HG03095 (cell line): ENCODE measurements at regions not wholly inside any gene's neighbourhood (a gene's known extent, or its start where the extent isn't known, plus 50 kb on each side); places are given as distances from the start of the nearest gene placed in this dataset.
"Not testable (repeated sequence)": the region's sequence is repeated elsewhere in the genome, so short reads cannot be mapped to it uniquely, and the experiment has no call there.

Experiments
- ATAC-seq: cut with Tn5 transposase; IDR thresholded peaks from one replicate; pipeline ENCODE4 v1.9.1; 2021; ENCODE audit warnings: moderate library complexity; ENCODE audit not compliant: unreplicated experiment

DNA sequence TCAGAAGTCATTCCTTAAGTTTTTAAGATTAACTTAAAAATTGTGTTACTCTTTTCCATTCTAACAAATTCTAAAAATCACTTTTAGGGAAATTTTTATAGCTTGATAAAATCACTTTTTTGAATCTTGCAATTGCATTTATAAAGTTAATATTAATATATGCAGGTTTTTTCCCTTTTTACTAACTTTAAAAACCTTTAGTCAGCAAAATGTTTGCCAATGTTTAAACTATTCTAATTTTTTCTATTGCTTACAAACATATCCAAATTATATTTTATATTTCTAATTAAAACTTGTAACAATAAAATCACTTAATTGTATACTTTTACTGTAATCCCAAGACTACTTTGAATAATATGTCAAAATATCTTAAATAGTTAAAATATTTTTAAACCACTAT lies 839.4 kb downstream of the TBL1XR1 start:
- ATAC-seq, result no peak

DNA sequence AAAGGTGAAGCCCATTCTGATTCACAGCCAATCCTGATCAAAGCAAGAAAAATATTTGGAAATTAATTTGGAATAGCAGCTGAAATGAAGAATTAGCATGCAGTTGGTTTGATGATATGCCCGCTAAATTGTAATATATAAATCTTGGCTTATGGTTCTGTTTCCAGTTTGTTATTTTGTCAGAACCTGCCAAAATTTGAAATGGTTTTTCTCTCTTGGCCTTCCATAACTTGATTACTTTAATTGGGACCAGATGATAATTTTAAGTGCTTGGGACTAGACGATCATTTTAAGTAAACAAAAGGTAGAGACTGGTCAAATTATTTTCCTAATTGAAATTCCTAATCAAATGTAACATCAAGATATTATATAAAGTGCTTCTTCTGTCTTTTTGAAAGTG lies 842.4 kb downstream of the TBL1XR1 start:
- ATAC-seq, result no peak

DNA sequence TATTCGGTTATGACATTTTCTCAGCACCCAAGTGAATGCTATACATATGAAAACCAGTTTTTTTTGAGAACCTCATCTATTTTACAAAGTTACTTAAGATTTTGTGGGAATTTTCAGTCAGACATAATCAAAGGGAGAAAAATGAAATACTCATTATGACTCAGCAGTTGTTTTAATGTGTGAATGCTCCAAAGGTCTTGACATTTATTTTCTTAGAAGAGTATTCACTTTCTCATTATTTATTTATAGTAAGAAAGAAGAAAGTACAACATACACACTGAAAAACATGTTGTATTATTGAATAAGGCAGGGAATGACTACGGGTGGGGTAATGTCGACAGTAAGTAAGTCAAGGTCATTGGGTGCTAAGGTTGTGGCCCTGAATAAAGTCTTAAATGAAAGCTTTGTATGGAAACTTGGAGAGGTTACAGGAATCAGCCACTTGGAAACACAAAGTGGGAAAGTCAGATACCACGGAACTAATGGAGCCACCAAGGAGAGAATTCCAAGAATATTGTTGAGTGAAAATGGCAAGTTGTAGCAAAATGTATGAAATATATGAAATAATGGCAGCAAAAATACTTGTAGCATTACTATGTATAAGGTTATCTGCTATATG lies 844.5 kb downstream of the TBL1XR1 start:
- ATAC-seq, result no peak

DNA sequence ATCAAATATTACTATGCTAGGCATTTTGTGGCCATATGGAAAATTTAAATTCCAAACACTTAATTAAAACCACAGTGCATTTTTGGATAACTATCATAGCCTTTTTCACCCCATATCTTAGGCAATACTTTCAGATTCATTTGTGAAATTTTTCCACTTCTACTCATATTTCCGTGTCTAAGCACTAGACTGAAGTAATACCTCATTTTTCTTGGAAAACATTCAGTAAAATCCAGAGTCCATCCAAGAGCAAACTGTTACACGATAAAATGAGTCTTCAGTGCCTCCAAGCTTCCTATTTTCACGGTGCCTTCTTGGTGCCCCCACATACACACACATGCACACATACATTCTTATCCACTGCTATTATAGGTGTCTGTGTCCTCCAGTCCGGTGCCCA lies 845.9 kb downstream of the TBL1XR1 start:
- no peak for ATAC-seq

DNA sequence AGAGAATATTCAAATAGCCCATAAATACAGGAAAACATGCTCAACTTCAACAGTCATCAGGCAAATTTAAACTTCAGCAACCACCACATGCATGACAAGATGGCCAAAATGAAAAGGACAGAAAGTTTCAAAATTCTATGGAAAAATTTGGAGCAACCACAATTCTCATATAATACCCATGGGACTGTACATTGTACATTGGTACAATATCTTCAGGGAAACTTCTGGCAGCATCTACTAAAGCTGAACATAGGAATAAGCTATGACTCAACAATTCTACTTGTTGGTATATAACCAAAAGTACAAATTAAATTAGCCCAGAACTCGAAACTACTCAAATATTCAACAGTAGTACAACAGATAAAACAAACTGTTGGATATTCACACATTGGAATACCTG lies 847.6 kb downstream of the TBL1XR1 start:
- ATAC-seq, result no peak

DNA sequence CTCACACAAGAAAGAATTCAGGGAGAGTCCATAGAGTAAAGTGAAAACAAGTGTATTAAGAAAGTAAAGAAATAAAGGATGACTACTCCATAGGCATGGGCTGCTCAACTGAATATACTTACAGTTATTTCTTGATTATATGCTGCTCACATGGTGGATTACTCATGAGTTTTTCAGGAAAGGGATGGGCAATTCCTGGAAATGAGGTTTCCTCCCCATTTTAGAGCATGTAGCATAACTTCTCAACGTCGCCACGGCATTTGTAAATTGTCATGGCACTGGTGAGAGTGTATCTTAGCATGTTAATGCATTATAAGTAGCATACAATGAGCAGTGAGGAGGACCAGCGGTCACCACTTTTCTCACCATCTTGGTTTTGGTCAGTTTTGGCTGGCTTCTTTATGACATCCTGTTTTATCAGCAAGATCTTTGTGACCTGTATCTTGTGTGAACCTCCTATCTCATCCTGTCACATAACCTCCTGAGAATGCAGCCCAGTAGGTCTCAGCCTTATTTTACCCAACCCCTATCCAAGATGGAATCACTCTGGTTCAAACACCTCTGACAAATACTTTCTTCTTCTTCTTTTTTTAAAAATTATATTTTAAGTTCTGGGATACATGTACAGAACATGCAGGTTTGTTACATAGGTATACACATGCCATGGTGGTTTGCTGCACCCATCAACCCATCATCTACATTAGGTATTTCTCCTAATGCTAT lies 849.7 kb downstream of the TBL1XR1 start:
- no peak for ATAC-seq

DNA sequence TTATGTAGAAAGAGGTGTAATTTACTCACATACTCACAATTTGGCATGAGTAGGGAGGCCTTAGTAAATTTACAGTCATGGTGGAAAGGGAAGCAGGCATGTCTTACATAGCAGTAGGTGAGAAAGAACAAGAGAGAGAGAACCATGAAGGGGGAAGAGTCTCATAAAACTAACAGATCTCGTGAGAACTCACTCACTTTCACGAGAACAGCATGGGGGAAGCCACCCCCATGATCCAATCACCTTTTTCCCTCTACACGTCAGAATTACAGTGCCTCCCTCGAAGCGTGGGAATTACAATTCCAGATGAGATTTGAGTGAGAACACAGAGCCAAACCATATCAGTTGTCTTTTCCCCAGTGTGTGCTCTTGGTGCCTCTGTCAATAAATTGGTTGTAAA lies 855.3 kb downstream of the TBL1XR1 start:
- ATAC-seq, result no peak

DNA sequence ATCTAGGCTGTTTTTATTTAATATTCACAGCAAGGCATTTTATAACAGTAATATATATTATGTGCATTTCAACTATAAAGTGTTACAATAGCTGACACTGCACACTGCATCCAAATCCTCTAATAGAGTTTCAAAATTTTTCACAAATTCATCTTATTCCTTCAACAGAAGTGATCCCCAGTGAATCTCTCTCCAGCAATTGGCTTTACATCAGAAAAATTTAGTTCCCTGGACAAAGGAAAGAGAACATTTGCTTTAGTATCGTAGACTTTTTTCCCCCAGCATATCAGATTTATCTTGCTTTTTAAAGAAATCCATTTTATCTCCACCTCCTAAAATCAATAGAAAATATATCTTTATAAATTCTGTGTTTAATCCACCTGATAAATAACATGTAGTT lies 868.6 kb downstream of the TBL1XR1 start:
- ATAC-seq, result no peak

DNA sequence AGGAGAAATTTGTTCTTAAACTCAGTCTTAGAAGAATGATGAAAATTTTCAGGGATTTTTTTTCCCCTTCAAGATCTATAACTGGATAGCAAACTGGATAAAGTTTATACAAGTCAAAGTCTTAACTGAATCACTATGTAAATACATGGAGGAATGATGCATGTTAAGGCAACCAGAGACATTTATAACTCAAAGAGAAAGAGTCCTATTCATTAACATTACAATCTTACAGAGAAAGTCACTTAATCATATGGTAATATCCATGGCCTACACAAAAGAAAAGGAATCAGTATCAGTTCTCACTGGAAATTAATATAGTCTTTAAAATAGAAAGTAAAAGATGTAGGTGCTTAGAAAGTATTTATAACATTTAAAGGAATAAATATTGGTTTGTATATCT lies 869.1 kb downstream of the TBL1XR1 start:
- no peak for ATAC-seq

DNA sequence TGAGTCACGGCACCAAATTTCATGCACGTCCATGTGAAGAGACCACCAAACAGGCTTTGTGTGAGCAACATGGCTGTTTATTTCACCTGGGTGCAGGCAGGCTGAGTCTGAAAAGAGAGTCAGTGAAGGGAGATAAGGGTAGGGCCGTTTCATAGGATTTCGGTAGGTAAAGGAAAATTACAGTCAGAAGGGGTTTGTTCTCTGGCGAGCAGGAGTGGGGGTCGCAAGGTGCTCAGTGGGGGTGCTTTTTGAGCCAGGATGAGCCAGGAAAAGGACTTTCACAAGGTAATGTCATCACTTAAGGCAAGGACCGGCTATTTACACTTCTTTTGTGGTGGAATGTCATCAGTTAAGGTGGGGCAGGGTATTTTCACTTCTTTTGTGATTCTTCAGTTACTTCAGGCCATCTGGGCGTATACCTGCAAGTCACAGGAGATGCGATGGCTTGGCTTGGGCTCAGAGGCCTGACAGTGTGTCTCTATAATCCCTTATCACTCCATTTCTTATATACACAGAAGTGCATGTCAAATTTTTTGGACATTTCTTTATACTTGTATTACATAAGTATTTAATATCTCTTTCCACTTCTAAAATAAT lies 870.3 kb downstream of the TBL1XR1 start:
- not testable (repeated sequence) for ATAC-seq

DNA sequence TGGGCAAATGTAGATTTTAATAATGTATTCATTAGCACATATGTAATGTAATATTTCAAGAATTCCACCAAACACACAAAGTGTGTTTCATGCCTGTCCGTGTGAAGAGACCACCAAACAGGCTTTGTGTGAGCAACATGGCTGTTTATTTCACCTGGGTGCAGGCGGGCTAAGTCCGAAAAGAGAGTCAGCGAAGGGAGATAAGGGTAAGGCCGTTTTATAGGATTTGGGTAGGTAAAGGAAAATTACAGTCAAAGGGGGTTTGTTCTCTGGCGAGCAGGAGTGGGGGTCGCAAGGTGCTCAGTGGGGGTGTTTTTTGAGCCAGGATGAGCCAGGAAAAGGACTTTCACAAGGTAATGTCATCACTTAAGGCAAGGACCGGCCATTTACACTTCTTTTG lies 875.8 kb downstream of the TBL1XR1 start:
- not testable (repeated sequence) for ATAC-seq

DNA sequence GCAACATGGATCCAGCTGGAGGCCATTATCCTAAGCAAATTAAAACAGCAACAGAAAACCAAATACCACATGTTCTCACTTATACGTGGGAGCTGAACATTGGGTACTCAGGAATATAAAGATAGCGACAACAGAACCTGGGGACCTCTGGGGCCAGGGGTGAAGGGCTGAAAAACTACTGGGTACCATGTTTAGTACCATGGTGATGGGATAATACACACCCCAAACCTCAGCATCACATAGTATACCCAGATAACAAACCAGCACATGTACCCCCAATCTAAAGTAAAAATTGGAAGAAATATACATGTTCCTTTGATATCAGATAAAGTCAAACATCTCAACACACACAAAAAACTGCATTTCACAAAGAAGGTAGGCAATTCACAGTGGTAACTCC lies 876.2 kb downstream of the TBL1XR1 start:
- no peak for ATAC-seq

DNA sequence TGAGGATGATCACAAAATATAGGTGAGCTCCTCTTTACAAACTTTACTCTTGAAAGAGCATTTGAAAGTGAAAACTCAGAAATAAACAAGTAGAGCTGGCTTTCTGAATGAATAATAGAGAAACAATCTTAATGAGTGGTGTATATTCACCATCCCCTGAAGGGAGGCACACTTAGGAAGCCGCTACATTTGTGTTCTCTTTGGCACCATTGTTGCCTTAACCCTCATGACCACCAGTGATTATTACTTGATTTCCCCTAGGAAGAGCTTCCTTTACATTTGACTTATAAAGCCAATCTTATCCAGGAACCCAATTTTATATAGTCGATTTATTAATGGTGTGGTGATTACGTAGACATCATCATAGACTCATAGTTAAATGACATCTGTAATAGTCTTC lies 883.9 kb downstream of the TBL1XR1 start:
- no peak for ATAC-seq

DNA sequence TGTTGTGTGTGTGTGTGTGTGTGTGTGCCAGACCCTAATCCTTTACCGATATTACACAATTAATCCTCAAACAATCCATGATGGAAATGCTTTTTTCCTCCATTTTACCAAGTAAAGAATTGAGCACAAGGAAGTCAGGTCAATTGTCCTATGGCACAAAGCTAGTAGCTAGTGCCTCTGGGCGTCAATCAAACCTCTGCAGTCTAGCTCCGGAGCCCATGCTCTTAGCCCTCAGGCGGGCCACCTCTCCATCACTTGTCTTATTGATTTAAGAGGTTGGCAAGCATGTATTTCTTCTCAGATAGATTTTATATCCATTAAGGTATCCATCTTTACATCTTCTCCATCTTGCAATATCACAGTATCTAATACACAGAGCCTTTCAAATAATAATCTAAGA lies 886.6 kb downstream of the TBL1XR1 start:
- no peak for ATAC-seq

DNA sequence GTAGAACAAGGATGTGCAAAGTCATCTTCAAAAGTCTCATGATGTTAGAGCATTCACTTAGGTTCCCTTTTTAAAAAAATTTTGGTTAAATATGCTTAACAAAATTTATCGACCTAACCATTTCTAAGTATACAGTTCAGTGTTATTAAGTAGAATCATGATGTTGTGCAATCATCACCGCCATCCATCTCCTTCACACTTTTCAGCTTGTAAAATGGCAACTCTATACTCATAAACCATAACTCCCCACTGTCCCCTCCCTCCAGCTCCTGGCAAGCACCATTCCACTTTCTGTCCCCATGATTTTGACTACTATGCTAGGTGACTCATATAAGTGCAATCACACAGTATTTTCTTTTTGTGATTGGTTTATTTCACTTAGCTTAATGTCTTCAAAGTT lies 895.0 kb downstream of the TBL1XR1 start:
- no peak for ATAC-seq

DNA sequence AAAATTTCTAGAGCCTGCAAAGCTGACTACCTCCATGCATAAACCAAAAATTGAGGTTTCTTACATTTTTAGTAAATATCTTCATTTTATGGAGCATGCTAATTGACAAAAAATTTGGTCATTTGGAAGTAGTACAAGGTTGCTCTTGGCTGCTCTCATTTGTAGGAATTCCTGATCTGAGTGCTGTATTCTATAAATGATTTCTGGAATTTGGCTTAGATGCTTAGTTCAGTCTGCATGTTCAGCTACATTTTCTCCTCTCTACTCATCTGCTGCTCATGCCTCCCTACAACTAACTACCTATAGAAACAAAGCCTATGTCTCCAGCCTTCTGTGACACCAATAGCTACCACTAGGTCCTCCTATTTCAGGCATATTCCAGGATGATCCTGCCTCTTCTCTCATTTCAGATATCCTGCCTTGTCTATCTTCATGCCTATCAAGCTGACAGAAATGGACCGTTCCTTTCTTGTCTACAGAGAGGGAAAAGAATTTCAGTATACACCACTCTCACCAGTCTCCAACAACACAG lies 901.1 kb downstream of the TBL1XR1 start:
- no peak for ATAC-seq

DNA sequence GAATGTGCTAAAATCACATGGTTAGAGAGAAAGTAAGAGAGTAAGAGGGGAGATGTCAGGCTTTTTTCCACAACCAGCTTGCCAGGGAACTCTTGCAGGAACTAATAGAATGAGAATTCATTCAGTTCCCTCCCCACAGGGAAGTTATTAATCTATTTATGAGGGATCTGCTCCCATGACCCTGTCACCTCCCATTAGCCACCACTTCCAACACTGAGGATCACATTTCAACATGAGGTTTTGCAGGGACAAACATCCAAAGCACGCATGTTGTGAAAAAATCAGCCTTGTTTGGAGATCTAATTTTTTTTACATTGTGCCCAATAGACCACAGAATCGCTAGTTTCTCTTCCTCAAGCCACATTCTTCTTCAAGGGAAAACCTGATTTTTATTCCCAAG lies 904.0 kb downstream of the TBL1XR1 start:
- ATAC-seq, result no peak

DNA sequence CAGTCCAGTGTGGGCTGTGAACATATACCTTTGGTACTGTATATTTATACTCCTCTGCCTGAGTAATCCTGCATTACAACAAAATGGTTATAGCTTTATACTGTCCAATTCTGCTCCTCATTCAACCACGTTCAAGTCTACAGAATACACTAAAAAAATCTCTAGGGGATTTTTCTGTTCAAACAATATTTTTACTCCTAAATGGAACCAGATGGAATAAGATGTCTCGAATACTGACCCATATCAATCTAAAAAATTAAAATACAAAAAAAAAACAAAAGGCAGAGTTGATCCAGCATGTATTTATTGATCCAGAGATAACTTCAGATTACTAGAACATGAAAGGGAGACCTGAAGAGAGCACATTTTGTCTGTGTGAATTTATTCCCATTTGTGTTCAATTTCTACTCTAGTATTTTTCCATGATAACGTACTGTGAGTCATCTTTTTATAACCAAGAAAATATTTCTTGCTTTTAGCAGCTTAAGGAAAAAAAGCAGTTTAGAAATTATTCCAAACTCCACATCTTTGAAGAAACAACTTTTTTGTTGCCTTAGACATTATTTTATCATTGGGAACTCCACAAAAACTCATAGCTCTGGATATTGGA lies 910.7 kb downstream of the TBL1XR1 start:
- ATAC-seq, result no peak

DNA sequence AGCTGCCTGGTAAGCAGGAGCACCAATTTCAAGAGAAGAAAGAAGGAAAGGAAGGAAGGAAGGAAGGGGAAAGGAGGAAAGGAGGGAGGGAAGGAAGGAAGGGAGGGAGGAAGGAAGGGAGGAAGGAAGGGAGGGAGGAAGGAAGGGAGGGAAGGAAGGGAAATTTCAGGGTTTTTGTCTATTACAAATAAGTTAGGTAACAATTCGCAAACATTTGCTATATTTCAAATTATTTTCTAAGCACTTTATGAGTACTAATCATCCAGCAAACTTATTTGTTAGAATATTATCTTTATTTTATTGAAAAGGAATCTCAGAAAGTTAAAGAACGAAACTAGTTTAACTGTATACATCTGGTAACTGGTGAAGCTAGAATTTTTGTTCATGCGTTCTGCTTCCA lies 921.7 kb downstream of the TBL1XR1 start:
- no peak for ATAC-seq

DNA sequence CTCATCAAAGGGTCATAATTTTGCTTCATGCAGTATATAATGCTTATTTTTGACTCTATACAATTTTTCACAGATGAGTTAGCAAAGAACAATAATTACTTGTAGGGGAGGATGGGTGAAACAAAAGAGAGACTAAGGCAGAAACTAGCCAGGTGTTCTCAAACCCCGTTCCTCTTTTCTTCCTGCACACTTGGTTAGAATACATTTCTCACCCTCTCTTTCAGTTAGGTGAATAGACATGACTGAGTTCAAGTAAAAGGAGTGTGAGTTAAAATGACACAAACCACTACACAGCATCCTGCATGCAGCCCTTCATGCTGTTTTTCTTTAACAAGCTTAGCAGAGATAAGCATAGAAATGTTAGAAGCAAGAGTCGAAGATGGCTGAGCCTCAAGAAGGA lies 922.2 kb downstream of the TBL1XR1 start:
- no peak for ATAC-seq

DNA sequence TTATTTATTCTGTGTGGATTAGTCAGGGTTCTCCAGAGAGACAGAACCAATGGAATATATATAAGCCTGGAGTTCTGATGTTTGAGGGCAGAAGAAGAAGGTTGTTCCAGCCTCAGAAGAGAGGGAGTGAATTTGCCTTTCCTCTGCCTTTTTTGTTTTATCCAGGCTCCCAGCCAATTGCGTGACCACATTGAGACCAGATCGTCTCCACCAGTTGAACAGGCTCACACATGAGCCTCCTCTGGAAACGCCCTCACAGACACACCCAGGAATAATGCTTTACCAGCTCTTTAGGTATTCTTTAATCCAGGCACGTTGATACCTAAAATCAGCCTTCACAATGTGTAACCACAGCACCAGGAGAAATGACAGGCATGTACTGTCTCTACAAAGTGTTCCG lies 923.1 kb downstream of the TBL1XR1 start:
- ATAC-seq, result no peak

DNA sequence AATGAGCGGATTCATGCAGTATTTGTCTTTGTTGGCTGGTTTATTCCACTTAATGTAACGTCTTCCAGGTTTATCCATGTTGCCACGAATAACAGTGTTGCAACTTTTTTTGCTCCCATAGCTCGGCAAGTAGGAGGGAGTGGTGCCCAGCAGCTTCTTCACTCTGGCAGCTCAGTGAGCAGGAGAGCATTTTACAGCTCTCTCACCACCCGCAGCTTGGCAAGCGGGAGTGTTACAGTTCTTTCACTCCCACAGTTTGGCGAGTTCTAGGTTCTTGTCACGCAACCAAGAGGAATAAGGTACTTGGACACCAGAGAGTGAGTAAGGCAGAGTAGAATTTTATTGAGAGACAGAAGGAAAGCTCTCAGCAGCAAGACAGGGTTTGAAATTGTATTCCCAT lies 935.2 kb downstream of the TBL1XR1 start:
- no peak for ATAC-seq
